Breast epithelium (tissue), 4 donors: ENCODE measurements at regions not wholly inside any gene's neighbourhood (a gene's known extent, or its start where the extent isn't known, plus 50 kb on each side); places are given as distances from the start of the nearest gene placed in this dataset.

Experiments
- DNase-seq, 2 donors: peaks; one replicate each; pipeline ENCODE4 v3.0.0-alpha.2; 2019; ENCODE audit warnings: low spot score in 2 of 2
- H3K27ac ChIP-seq, 2 donors: fragments of 200-600 bp; sonication (generic) in 1 of 2; one replicate each; pipeline ENCODE4 v1.5.1; 2016 to 2019; ENCODE audit warnings: mild to moderate bottlenecking in 1 of 2
- H3K27me3 ChIP-seq, 2 donors: fragments of 200-600 bp; sonication (generic) in 1 of 2; one replicate each; pipeline versions ENCODE4 v1.5.1 to v1.6.0; 2017 to 2019; ENCODE audit warnings: control low read depth in 1 of 2, mild to moderate bottlenecking in 1 of 2
- H3K36me3 ChIP-seq: fragments of 200-600 bp; one replicate; pipeline ENCODE4 v1.5.1; 2019
- H3K4me1 ChIP-seq, 2 donors: fragments of 200-600 bp; sonication (generic); one replicate each; pipeline ENCODE4 v1.5.1; 2016 to 2019; ENCODE audit warnings: control low read depth in 1 of 2
- H3K4me3 ChIP-seq, 3 donors: fragments of 200-600 bp; sonication (generic); 1 replicate in 2 of 3; 2 replicates in 1 of 3; pipeline ENCODE4 v1.5.1; 2016 to 2019; ENCODE audit warnings: mild to moderate bottlenecking in 3 of 3, moderate library complexity in 2 of 3
- H3K9me3 ChIP-seq, 2 donors: fragments of 200-600 bp; sonication (generic) in 1 of 2; one replicate each; pipeline ENCODE4 v1.5.1; 2016 to 2019; ENCODE audit warnings: control low read depth in 1 of 2
- POLR2A ChIP-seq: fragments of 450-650 bp; IDR thresholded peaks from one replicate; pipeline ENCODE4 v1.6.1; 2016; ENCODE audit warnings: antibody characterized with exemption, mild to moderate bottlenecking, moderate library complexity
- POLR2AphosphoS5 ChIP-seq, 3 donors: sonication (generic); formaldehyde crosslinking; IDR thresholded peaks; one replicate each; pipeline ENCODE4 v1.6.1; 2017; ENCODE audit warnings: antibody characterized with exemption in 3 of 3
- intact Hi-C: fragments of 100-400 bp; cut with DNase I; formaldehyde crosslinking; loops from one replicate; pipeline ENCODE4 v1.15.1; 2023; ENCODE audit warnings: low total_unique reads
- TF ChIP-seq, protein P1 (sequence below), 3 donors: fragments of 450-650 bp; IDR thresholded peaks; one replicate each; pipeline ENCODE4 v1.5.1; 2016 to 2017; ENCODE audit warnings: antibody characterized with exemption in 3 of 3, mild to moderate bottlenecking in 3 of 3, moderate library complexity in 3 of 3

DNA sequence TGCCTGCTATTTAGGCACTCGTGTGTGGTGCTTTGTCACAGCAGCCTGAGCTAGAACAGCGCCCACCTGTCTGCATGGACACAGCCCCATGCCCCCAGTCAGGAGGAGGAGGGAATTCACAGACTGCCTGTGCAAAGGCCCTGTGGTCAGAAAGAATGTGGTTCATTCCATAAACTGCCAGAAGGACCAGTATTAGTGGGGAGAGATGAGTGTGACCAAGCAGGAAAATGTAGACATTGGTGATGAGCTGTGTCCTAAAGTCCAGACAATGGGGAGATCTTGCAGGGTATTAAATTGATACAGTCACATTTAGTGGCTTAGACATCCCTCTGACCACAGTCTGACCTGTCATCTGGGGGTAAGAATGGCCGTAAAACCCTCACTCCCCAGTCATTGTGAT, 83.7 kb upstream of the LINC01488 start:
- no peaks in the 10 kb centered on the region for H3K27me3 ChIP-seq
- H3K9me3 ChIP-seq, result peaks cover 3 to 5% of the 10 kb centered on the region in 2 donors
- H3K4me3 ChIP-seq, result no peak overlapping the region
- H3K36me3 ChIP-seq, result no peaks in the 10 kb centered on the region
- no peaks in the 10 kb centered on the region for H3K4me1 ChIP-seq
- DNase-seq, result no peak
- intact Hi-C loops, result no loop called here
- TF ChIP-seq POLR2A (no peak), POLR2AphosphoS5 (IDR thresholded peaks at IDR 0.05) (no peak)
- TF ChIP-seq, protein P1, sequence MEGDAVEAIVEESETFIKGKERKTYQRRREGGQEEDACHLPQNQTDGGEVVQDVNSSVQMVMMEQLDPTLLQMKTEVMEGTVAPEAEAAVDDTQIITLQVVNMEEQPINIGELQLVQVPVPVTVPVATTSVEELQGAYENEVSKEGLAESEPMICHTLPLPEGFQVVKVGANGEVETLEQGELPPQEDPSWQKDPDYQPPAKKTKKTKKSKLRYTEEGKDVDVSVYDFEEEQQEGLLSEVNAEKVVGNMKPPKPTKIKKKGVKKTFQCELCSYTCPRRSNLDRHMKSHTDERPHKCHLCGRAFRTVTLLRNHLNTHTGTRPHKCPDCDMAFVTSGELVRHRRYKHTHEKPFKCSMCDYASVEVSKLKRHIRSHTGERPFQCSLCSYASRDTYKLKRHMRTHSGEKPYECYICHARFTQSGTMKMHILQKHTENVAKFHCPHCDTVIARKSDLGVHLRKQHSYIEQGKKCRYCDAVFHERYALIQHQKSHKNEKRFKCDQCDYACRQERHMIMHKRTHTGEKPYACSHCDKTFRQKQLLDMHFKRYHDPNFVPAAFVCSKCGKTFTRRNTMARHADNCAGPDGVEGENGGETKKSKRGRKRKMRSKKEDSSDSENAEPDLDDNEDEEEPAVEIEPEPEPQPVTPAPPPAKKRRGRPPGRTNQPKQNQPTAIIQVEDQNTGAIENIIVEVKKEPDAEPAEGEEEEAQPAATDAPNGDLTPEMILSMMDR (IDR thresholded peaks at IDR 0.05), result no peak
- H3K27ac ChIP-seq, result no peak overlapping the region

DNA sequence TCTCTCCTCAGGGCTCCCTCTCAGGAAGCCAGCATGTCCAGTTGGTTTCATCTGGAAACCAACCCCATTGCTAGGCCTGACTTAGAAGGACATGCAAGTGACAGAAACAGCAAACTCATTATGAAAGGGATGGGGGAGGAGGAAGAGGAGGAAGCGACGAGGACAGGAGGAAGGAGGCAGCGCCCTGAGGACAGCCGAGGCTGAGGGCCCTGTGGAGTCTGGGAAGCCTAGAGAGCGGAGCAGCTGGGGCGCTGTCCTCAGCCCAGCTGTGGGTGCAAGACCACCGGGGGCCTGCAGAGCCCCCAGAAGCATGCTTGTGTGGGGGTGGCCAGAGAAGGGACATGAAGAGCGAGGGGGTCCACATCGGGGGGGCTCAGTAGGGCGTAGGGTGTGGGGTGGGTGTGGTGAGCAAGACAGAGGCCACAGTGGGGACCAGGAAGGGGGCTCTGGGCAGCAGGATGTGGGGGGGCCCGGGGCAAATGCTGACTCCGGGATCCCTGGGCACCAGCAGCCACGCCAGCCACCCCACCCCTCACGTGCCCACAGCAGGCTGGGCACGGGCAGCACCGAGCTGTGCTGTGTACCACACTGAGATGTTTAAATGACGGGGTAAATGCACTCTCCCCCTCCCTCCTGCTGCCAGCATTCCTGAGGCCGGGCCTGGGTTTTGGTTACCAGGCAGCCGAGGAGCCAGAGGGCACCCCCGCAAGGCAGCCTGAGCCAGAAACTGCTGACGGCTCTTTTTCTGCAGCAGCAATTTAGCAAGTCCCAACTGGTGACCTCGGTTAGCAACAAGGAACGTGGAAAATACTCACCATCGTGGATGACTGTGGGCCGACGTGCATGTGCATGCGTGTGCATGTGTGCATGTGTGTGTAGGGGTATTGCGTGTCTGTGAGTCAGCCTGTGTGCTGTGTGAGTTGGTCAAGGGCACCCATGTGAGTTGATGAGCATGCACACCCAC, 82.7 kb upstream of the LINC01488 start:
- Histone ChIP-seq H3K27ac (no peak overlapping the region), H3K9me3 (peaks cover 4 to 11% of the 10 kb centered on the region in 2 donors)

DNA sequence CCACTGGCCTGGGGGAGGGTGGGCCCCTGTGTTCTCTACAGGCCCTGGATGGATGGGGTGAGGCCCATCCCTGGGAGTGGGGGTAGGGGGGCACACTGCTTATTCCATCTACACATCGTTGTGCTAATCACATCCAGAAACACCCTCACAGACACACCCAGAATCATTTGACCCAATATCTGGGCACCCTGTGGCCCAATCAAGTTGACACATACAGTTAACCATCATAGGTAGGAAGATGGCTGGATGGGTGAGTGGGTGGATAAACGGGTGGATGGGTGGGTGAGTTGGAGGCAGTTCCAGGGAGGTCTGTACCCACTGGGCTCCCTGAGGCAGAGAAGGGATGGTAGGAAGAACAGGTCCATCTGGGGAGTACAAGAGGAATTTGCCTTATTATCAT, 81.3 kb upstream of the LINC01488 start:
- Histone ChIP-seq H3K4me3 (no peak overlapping the region), H3K9me3 (peaks cover 4 to 11% of the 10 kb centered on the region in 2 donors), H3K4me1 (no peaks in the 10 kb centered on the region), H3K27me3 (no peaks in the 10 kb centered on the region), H3K27ac (no peak overlapping the region), H3K36me3 (no peaks in the 10 kb centered on the region)
- DNase-seq, result no peak
- no peak for TF ChIP-seq POLR2A
- TF ChIP-seq POLR2AphosphoS5 (IDR thresholded peaks at IDR 0.05), result no peak
- TF ChIP-seq, protein P1 (IDR thresholded peaks at IDR 0.05), result no peak
- intact Hi-C loops, result no loop called here

More for the DNA sequence above, 82.7 kb upstream of the LINC01488 start:
- DNase-seq, result no peak
- TF ChIP-seq POLR2AphosphoS5 (IDR thresholded peaks at IDR 0.05), result no peak
- TF ChIP-seq, protein P1 (IDR thresholded peaks at IDR 0.05), result no peak
- no peak for TF ChIP-seq POLR2A
- intact Hi-C loops, result no loop called here
- Histone ChIP-seq H3K4me3 (no peak overlapping the region), H3K36me3 (no peaks in the 10 kb centered on the region), H3K4me1 (no peaks in the 10 kb centered on the region), H3K27me3 (no peaks in the 10 kb centered on the region)

DNA sequence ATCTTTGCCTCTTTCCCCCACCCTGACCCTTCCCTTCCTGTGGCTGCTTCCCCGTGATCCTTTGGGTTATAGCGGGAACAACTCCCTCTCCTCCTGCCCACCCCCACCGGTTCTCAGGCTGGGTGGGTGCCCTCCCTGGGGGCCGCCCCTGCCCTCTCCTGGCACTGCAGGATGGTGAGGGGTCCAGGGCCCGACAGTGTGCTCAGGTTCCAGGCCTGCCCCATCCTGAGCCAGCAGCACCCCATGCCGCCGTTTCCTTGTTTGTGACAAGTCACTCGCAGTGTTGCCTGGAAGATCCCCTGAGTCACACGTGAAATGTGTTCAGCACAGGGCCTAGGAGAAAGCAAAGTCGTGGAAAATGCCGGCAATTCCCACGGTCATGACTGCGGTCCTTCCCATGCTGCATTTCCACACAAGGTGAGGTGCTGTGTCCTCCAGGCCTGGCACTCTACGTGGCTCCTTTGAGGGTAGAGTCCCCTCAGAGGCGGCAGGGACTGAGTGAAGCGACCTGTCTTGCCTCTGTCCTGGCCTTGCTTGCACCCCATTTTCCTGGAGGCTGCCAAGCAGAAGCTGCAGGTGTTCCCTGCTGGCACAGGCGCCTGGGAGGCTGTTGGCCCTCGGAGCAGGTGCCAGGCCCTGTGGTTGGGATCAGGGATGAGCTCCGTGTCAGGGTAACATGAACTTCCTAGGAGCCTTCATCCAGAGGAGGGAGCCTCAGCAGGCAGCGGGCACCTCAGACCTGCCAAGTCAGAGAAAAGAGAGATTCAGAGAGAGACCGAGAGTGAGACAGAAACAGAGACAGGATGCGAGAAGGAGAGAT, 80.5 kb upstream of the LINC01488 start:
- TF ChIP-seq, protein P1 (IDR thresholded peaks at IDR 0.05), result no peak
- no peak for TF ChIP-seq POLR2AphosphoS5 (IDR thresholded peaks at IDR 0.05)
- no peak for TF ChIP-seq POLR2A
- Histone ChIP-seq H3K4me1 (no peaks in the 10 kb centered on the region), H3K9me3 (peaks cover 4 to 11% of the 10 kb centered on the region in 2 donors), H3K4me3 (no peak overlapping the region), H3K27ac (no peak overlapping the region), H3K27me3 (no peaks in the 10 kb centered on the region), H3K36me3 (no peaks in the 10 kb centered on the region)
- intact Hi-C loops, result no loop called here
- no peak for DNase-seq

DNA sequence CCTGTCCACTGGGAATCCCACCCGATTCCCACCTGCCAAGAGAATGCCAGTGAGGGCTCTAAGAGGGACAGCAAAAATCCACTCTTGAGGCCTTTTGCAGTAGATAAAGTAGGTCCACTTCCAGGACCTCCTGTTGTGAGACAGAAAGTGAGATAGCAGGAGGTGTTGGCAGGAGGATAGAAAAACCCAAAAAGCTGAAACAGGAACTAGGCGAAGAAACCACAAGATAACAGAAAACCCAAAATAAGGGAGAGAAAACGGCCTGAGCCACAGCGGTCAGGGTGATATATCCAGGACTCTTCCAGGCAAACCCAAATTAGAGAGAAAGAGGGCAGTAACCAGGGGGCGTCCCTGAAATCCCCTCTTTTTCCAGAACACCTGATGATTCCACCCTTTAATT, 79.7 kb upstream of the LINC01488 start:
- Histone ChIP-seq H3K4me1 (no peaks in the 10 kb centered on the region), H3K9me3 (peaks cover 4 to 11% of the 10 kb centered on the region in 2 donors), H3K36me3 (no peaks in the 10 kb centered on the region), H3K27ac (no peak overlapping the region), H3K27me3 (no peaks in the 10 kb centered on the region), H3K4me3 (no peak overlapping the region)
- DNase-seq, result no peak
- no peak for TF ChIP-seq POLR2A
- TF ChIP-seq POLR2AphosphoS5 (IDR thresholded peaks at IDR 0.05), result no peak
- TF ChIP-seq, protein P1 (IDR thresholded peaks at IDR 0.05), result no peak
- intact Hi-C loops, result no loop called here
